HL-60 (cell line): ENCODE measurements at regions not wholly inside any gene's neighbourhood (a gene's known extent, or its start where the extent isn't known, plus 50 kb on each side); places are given as distances from the start of the nearest gene placed in this dataset.

Experiments used
- DNase-seq, 2 experiments: peaks; one replicate each; pipeline ENCODE4 v3.0.0-alpha.2; 2010 to 2020; ENCODE audit warnings: low read depth in 1 of 2, low spot score in 1 of 2
- H3K27ac ChIP-seq: fragments of 250-450 bp; sonication (Bioruptor Pico); replicated peaks from 2 replicates; pipeline ENCODE4 v1.5.1; 2020; ENCODE audit warnings: mild to moderate bottlenecking, moderate library complexity
- H3K27me3 ChIP-seq: fragments of 250-450 bp; sonication (Bioruptor Pico); 2 replicates; pipeline ENCODE4 v1.5.1; 2021; ENCODE audit warnings: mild to moderate bottlenecking, moderate library complexity; ENCODE audit not compliant: insufficient read depth, poor library complexity, severe bottlenecking
- H3K4me3 ChIP-seq: replicated peaks from 2 replicates; pipeline ENCODE4 v1.5.1; 2011; ENCODE audit warnings: mild to moderate bottlenecking, control low read depth, low read length; ENCODE audit not compliant: insufficient read depth
- GABPA ChIP-seq: IDR thresholded peaks from 2 replicates; pipeline ENCODE4 v1.6.1; 2012; ENCODE audit warnings: low read depth
- POLR2AphosphoS5 ChIP-seq: IDR thresholded peaks from 2 replicates; pipeline ENCODE4 v1.6.1; 2012; ENCODE audit warnings: low read depth
- SPI1 ChIP-seq: IDR thresholded peaks from 2 replicates; pipeline ENCODE4 v1.6.1; 2012; ENCODE audit warnings: low read depth, mild to moderate bottlenecking, borderline replicate concordance
- TF ChIP-seq, protein P1 (sequence below): IDR thresholded peaks from 2 replicates; pipeline ENCODE4 v1.6.1; 2012; ENCODE audit warnings: low read depth; ENCODE audit not compliant: insufficient replicate concordance
- TF ChIP-seq, protein P2 (sequence below): IDR thresholded peaks from one replicate; pipeline ENCODE4 v1.5.1; 2011; ENCODE audit warnings: low read length, control low read depth, inconsistent platforms; ENCODE audit not compliant: insufficient read depth

DNA sequence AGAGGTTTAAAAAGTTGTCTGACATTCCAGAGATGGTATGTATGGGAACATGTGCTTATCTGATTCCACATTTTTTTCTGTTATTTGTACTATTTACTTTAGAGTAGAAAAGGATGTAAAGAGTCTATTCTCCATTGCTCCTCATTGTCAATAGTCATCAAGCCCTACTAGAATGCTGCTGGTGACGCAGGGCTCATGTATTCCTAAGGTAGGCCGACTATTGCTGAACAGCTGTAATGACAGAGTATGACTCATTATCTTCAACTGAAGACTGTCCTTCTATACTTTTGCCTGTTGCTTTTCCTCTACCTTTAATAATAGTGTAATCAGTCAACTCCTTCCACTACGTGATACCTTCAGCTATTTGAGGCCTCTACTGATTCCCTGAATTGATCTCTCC lies 509.1 kb upstream of the NR3C2 start:
- no peak for TF ChIP-seq POLR2AphosphoS5
- no peak overlapping the region for H3K27ac ChIP-seq
- no peaks in the 10 kb centered on the region for H3K27me3 ChIP-seq
- no peak overlapping the region for H3K4me3 ChIP-seq
- no peak for DNase-seq

DNA sequence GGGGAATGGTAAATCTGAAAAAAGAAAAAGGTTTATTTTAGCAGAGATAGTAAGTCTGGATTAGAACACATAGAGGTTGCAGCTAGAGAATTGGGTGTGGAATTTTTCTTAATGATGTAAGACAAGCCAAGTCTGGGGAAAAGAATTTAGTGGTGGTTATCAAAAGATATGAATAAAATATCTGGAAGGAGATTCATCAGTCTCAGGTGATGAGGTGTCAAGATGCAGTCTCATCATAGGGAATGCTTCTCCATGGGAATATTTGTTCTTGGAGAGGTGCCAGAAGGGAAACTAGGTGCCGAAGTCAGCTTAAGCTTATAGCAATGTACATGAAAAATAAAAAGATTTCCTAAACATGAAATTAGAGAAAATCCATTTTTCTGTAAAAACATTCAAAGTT lies 504.1 kb upstream of the NR3C2 start:
- no peak for DNase-seq
- Histone ChIP-seq H3K27me3 (no peaks in the 10 kb centered on the region), H3K4me3 (no peak overlapping the region), H3K27ac (no peak overlapping the region)
- TF ChIP-seq SPI1: no peak
- TF ChIP-seq GABPA: no peak
- TF ChIP-seq, protein P1, sequence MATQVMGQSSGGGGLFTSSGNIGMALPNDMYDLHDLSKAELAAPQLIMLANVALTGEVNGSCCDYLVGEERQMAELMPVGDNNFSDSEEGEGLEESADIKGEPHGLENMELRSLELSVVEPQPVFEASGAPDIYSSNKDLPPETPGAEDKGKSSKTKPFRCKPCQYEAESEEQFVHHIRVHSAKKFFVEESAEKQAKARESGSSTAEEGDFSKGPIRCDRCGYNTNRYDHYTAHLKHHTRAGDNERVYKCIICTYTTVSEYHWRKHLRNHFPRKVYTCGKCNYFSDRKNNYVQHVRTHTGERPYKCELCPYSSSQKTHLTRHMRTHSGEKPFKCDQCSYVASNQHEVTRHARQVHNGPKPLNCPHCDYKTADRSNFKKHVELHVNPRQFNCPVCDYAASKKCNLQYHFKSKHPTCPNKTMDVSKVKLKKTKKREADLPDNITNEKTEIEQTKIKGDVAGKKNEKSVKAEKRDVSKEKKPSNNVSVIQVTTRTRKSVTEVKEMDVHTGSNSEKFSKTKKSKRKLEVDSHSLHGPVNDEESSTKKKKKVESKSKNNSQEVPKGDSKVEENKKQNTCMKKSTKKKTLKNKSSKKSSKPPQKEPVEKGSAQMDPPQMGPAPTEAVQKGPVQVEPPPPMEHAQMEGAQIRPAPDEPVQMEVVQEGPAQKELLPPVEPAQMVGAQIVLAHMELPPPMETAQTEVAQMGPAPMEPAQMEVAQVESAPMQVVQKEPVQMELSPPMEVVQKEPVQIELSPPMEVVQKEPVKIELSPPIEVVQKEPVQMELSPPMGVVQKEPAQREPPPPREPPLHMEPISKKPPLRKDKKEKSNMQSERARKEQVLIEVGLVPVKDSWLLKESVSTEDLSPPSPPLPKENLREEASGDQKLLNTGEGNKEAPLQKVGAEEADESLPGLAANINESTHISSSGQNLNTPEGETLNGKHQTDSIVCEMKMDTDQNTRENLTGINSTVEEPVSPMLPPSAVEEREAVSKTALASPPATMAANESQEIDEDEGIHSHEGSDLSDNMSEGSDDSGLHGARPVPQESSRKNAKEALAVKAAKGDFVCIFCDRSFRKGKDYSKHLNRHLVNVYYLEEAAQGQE: no peak

DNA sequence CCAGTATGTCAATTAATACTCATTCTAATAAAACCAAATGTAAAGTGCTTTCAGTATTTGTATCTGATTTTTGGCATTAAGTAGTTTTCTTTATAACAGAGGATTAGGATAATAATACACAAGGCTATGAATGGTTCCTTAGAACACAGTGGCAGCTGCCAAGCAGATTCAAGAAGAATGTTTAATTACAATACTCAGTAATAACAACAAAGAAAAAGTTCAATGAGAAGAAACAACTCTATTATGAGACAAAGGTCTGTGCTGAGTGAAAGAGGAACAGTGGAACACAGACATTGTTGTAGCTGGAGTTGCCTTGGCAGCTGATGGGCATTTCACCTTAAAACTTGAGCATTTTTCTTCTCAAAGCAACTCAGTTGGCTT lies 502.6 kb upstream of the NR3C2 start:
- Histone ChIP-seq H3K27me3 (no peaks in the 10 kb centered on the region), H3K27ac (no peak overlapping the region), H3K4me3 (no peak overlapping the region)
- no peak for DNase-seq
- TF ChIP-seq POLR2AphosphoS5 (no peak), GABPA (no peak), SPI1 (no peak)
- TF ChIP-seq, protein P1: no peak
- TF ChIP-seq, protein P2, sequence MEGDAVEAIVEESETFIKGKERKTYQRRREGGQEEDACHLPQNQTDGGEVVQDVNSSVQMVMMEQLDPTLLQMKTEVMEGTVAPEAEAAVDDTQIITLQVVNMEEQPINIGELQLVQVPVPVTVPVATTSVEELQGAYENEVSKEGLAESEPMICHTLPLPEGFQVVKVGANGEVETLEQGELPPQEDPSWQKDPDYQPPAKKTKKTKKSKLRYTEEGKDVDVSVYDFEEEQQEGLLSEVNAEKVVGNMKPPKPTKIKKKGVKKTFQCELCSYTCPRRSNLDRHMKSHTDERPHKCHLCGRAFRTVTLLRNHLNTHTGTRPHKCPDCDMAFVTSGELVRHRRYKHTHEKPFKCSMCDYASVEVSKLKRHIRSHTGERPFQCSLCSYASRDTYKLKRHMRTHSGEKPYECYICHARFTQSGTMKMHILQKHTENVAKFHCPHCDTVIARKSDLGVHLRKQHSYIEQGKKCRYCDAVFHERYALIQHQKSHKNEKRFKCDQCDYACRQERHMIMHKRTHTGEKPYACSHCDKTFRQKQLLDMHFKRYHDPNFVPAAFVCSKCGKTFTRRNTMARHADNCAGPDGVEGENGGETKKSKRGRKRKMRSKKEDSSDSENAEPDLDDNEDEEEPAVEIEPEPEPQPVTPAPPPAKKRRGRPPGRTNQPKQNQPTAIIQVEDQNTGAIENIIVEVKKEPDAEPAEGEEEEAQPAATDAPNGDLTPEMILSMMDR: no peak

DNA sequence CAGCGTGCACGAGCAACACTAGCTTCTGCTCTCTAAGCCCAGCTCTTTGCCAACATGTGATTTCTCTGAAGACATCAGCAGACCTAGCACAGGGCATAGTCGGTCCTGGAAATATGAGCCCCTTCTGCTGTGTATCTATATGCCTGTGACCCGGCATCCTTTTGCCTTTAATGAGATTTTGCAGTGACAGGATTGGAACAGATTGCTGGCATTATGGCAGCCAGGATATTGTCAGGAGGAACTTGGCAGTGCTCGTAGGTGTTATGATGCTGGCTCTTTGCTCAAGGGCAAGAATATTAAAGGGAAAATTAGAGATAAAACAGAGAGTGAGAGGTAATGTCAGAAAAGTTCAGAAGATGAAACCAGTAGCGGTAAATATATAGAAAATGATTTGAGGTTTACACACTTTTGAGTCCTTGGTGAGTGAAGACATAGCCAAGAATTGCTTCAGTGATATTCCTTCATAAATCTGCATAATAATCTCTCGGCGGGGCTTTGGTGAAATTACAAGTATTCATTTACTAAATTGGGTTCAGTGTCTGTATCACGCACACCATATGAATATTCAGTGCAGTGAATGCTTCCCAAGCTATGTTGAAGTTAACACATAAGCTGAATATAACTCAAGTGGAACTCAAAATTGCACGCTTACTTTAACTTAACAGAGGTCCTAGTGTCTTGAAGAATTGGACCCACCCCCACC lies 502.1 kb upstream of the NR3C2 start:
- Histone ChIP-seq H3K4me3 (no peak overlapping the region), H3K27ac (no peak overlapping the region), H3K27me3 (no peaks in the 10 kb centered on the region)
- TF ChIP-seq, protein P1: no peak
- no peak for TF ChIP-seq POLR2AphosphoS5
- no peak for TF ChIP-seq GABPA
- TF ChIP-seq SPI1: no peak
- TF ChIP-seq, protein P2: no peak
- DNase-seq: no peak
